ENCODE measurements at regions not wholly inside any gene's neighbourhood (a gene's known extent, or its start where the extent isn't known, plus 50 kb on each side); places are given as distances from the start of the nearest gene placed in this dataset.

- dilution Hi-C loops (cut with HindIII; ENCODE audit: low sequenced_read_pairs, unreplicated experiment) (no loop called here), in situ Hi-C loops (cut with MboI; ENCODE audit: low sequenced_read_pairs) (no loop called here), intact Hi-C loops (cut with micrococcal nuclease) (no loop called here)
- Histone ChIP-seq H3K4ac (ENCODE audit: low read depth, low read length) (0 out of 2 replicates have a peak overlapping the region, but pooled peaks have one; percentile 2), H3K27me3 (ENCODE audit: control insufficient read depth, insufficient read depth, low read length) (no peaks in the 10 kb centered on the region), H4K20me1 (ENCODE audit: insufficient read depth, low read length) (no peaks in the 10 kb centered on the region), H2AK5ac (ENCODE audit: low read depth, low read length) (no peak overlapping the region), H3K4me1 (ENCODE audit: control insufficient read depth, insufficient read depth, low read length) (no peaks in the 10 kb centered on the region), H2BK5ac (ENCODE audit: low read depth, low read length, poor library complexity, severe bottlenecking) (no peak overlapping the region), H3K27ac (ENCODE audit: insufficient read depth, low read length) (no peak overlapping the region), H3K9me3 (ENCODE audit: control insufficient read depth, insufficient read depth, low read length) (no peaks in the 10 kb centered on the region), H3K4me3 (ENCODE audit: insufficient read depth, low read depth, low read length) (no peak overlapping the region), H3K9me1 (ENCODE audit: insufficient read depth, low read length) (no peaks in the 10 kb centered on the region), H3K23ac (ENCODE audit: low read depth, low read length) (no peak overlapping the region), H2AFZ (replicated peaks; ENCODE audit: low read length, poor library complexity) (peak overlapping the region; percentile 67), H3K36me3 (ENCODE audit: control insufficient read depth, insufficient read depth, low read length) (no peaks in the 10 kb centered on the region), H2AK9ac (replicated peaks; ENCODE audit: low read depth, low read length, poor library complexity) (no peak overlapping the region), H3K14ac (replicated peaks; ENCODE audit: low read depth, low read length) (no peak overlapping the region), H3K18ac (ENCODE audit: low read depth, low read length) (no peak overlapping the region), H3K56ac (ENCODE audit: extremely low read depth, insufficient read depth, low read length) (no peak overlapping the region), H4K8ac (ENCODE audit: low read depth in 2 of 2, low read length in 2 of 2) (no peak overlapping the region), H3K79me1 (ENCODE audit: low read depth in 1 of 2, low read length in 2 of 2) (no peaks in the 10 kb centered on the region), H2BK15ac (ENCODE audit: low read depth, low read length) (peak overlapping the region; percentile 63; the same call in 1 of the 3 replicates), H2BK120ac (ENCODE audit: low read depth, low read length) (no peak overlapping the region), H4K91ac (ENCODE audit: insufficient read depth, low read depth, low read length) (no peak overlapping the region), H4K5ac (ENCODE audit: low read depth, low read length) (no peak overlapping the region), H2BK20ac (ENCODE audit: low read depth, low read length) (no peak overlapping the region), H3K9ac (ENCODE audit: low read depth, low read length) (no peak overlapping the region), H3K4me2 (ENCODE audit: low read depth, low read length) (no peak overlapping the region)
- no TSS peak for BruUV-seq (replicated peaks)
- POLR2A ChIA-PET (ENCODE audit: unreplicated experiment): no interaction called here
- WGBS, 2 experiments (ENCODE audit: extremely low coverage in 2 of 2, insufficient read length in 1 of 2): no CpG with 5 or more reads among the region's 3 CpGs
- CTCF ChIA-PET: no interaction called here
- TF ChIP-seq FOS (IDR thresholded peaks at IDR 0.05; ENCODE audit: low read depth, low read length) (no peak), CHD1 (IDR thresholded peaks at IDR 0.05; ENCODE audit: low read depth, low read length) (no peak), CEBPB (IDR thresholded peaks at IDR 0.05; ENCODE audit: low read depth, low read length) (no peak), BHLHE40 (IDR thresholded peaks at IDR 0.05; ENCODE audit: low read depth, low read length) (no peak), USF2 (IDR thresholded peaks at IDR 0.05; ENCODE audit: low read depth, low read length) (no peak), MXI1 (IDR thresholded peaks at IDR 0.05; ENCODE audit: borderline replicate concordance, low read depth, low read length) (no peak), ELK1 (IDR thresholded peaks at IDR 0.05; ENCODE audit: borderline replicate concordance, low read depth, low read length) (no peak), CTCF (conservative IDR thresholded peaks at IDR 0.05; ENCODE audit: low read depth, low read length) (no peak), RAD21 (IDR thresholded peaks at IDR 0.05; ENCODE audit: low read length) (no peak), POLR2A (IDR thresholded peaks at IDR 0.05; ENCODE audit: low read depth, low read length) (no peak), RCOR1 (IDR thresholded peaks at IDR 0.05; ENCODE audit: insufficient replicate concordance, low read length) (no peak), MAZ (IDR thresholded peaks at IDR 0.05; ENCODE audit: borderline replicate concordance, low read depth, low read length) (no peak), SMC3 (IDR thresholded peaks at IDR 0.05; ENCODE audit: low read depth, low read length) (no peak), MAFK (IDR thresholded peaks at IDR 0.05; ENCODE audit: low read depth, low read length) (no peak)
- ATAC-seq (ENCODE audit: low read depth): no peak
- DNase-seq: no peak
These were observed 330.6 kb downstream of the MDFIC start for GRCh38 chr7:115252461-115252860.
